ENCODE measurements at regions not wholly inside any gene's neighbourhood (a gene's known extent, or its start where the extent isn't known, plus 50 kb on each side); places are given as distances from the start of the nearest gene placed in this dataset.

DNA sequence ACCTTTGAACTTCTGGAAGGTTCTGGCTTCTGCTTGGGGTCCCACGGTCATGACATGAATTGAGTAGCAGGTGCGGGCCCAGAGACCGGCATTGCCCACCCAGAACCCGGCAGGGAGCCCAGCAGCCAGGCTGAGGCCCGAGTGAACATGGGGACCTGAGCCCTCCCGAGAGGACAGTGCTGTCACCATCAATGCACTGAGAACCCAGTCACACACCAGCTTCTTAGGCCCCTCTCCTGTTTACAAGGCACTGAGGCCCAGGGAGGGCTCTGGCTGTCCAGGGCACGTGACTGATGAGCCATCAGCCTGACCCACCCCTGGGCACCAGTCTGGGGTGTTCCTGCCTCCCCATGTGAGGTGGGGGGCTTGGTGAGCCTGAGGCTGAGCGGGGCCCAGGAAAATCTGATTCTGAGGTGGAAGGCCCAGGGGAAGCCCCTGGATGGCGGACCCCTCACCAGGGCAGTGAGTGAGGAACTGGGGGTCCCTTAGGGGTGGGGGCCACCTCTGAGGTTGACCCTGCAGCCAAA is 60.3 kb upstream of the RNU6ATAC start:
- peaks cover 35% of the 10 kb centered on the region for H3K4me1 Mint-ChIP-seq (ENCODE audit: unreplicated experiment)

GRCh38 chr9:134225186-134225585 is 60.8 kb upstream of the RNU6ATAC start:
- no peak for DNase-seq (ENCODE audit: extremely low spot score, unreplicated experiment)
- Mint-ChIP-seq H3K4me1 (ENCODE audit: unreplicated experiment) (peaks cover 35% of the 10 kb centered on the region), H3K36me3 (ENCODE audit: unreplicated experiment) (no peaks in the 10 kb centered on the region), H3K4me3 (ENCODE audit: unreplicated experiment) (no peak overlapping the region), H3K9me3 (ENCODE audit: unreplicated experiment) (no peaks in the 10 kb centered on the region), H3K27me3 (ENCODE audit: unreplicated experiment) (no peaks in the 10 kb centered on the region), H3K27ac (ENCODE audit: unreplicated experiment) (no peak overlapping the region)
- TF ChIP-seq, protein P1, sequence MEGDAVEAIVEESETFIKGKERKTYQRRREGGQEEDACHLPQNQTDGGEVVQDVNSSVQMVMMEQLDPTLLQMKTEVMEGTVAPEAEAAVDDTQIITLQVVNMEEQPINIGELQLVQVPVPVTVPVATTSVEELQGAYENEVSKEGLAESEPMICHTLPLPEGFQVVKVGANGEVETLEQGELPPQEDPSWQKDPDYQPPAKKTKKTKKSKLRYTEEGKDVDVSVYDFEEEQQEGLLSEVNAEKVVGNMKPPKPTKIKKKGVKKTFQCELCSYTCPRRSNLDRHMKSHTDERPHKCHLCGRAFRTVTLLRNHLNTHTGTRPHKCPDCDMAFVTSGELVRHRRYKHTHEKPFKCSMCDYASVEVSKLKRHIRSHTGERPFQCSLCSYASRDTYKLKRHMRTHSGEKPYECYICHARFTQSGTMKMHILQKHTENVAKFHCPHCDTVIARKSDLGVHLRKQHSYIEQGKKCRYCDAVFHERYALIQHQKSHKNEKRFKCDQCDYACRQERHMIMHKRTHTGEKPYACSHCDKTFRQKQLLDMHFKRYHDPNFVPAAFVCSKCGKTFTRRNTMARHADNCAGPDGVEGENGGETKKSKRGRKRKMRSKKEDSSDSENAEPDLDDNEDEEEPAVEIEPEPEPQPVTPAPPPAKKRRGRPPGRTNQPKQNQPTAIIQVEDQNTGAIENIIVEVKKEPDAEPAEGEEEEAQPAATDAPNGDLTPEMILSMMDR (IDR thresholded peaks at IDR 0.05): no peak

More for the DNA sequence above, 60.3 kb upstream of the RNU6ATAC start:
- Mint-ChIP-seq H3K4me3 (ENCODE audit: unreplicated experiment) (no peak overlapping the region), H3K36me3 (ENCODE audit: unreplicated experiment) (no peaks in the 10 kb centered on the region), H3K27me3 (ENCODE audit: unreplicated experiment) (no peaks in the 10 kb centered on the region), H3K27ac (ENCODE audit: unreplicated experiment) (no peak overlapping the region), H3K9me3 (ENCODE audit: unreplicated experiment) (no peaks in the 10 kb centered on the region)
- no peak for DNase-seq (ENCODE audit: extremely low spot score, unreplicated experiment)
- TF ChIP-seq, protein P1 (IDR thresholded peaks at IDR 0.05): no peak

DNA sequence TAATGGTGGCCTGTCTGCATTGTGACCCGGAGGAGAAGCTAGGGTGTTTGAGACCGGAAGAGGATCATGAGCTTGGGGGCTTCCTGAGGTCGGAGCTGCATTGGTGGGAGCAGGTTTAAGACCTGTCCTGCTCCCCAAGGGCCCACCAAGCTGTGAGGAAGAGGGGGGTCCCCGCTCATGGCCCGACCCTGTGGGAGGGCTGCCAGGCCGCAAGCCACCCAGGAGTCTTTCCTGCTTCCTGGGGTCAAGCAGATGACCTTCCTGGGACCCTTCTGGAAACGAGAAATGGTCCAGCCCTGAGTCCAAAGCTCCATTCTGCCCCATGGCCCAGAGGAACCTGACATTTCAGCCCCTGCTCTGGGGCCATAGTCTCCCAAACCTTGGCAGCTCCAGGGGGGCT is 61.5 kb upstream of the RNU6ATAC start:
- no peaks in the 10 kb centered on the region for H3K36me3 Mint-ChIP-seq (ENCODE audit: unreplicated experiment)
- H3K27ac Mint-ChIP-seq (ENCODE audit: unreplicated experiment): no peak overlapping the region
- no peaks in the 10 kb centered on the region for H3K9me3 Mint-ChIP-seq (ENCODE audit: unreplicated experiment)
- TF ChIP-seq, protein P1 (IDR thresholded peaks at IDR 0.05): no peak
- peaks cover 35% of the 10 kb centered on the region for H3K4me1 Mint-ChIP-seq (ENCODE audit: unreplicated experiment)
- H3K27me3 Mint-ChIP-seq (ENCODE audit: unreplicated experiment): no peaks in the 10 kb centered on the region
- no peak overlapping the region for H3K4me3 Mint-ChIP-seq (ENCODE audit: unreplicated experiment)
- DNase-seq (ENCODE audit: extremely low spot score, unreplicated experiment): no peak

DNA sequence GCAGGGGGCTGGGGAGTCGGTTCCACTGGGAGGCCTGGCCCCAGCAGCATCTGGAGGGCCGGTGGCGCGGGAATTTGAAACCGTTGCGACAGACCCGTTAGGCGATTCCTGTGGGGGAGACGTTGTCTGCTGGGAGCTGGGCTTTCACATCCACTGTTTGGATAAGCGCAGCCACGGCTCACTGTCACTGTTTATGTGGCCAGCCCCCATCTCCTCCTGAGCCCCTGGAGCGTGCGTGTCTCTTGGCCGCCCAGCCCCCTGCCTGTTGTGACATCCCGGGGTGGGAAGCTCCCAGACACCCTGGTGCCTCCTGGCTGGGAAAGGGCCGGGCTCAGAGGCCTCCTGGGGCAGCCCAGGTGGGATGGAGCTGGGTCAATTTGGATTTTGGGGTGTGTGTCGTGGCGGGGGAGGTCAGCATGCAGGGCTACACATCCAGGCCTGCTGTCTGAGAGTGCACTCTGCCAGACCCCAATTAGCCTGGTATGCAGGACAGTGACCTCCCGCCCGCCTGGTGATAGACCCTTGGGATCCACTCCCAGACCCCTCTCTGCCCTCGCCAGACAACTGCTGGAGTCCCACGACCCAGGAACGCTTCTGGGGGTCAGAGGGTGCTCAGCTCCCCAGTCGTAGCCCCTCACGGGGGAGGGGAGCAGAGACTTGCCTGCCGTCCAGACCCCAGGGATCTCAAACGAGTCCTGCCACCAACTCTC is 62.0 kb upstream of the RNU6ATAC start:
- H3K36me3 Mint-ChIP-seq (ENCODE audit: unreplicated experiment): no peaks in the 10 kb centered on the region
- no peak for DNase-seq (ENCODE audit: extremely low spot score, unreplicated experiment)
- TF ChIP-seq, protein P1 (IDR thresholded peaks at IDR 0.05): no peak
- H3K27me3 Mint-ChIP-seq (ENCODE audit: unreplicated experiment): no peaks in the 10 kb centered on the region
- peaks cover 38% of the 10 kb centered on the region for H3K4me1 Mint-ChIP-seq (ENCODE audit: unreplicated experiment)
- H3K9me3 Mint-ChIP-seq (ENCODE audit: unreplicated experiment): no peaks in the 10 kb centered on the region
- H3K27ac Mint-ChIP-seq (ENCODE audit: unreplicated experiment): no peak overlapping the region
- H3K4me3 Mint-ChIP-seq (ENCODE audit: unreplicated experiment): no peak overlapping the region

GRCh38 chr9:134227451-134228411 is 63.4 kb upstream of the RNU6ATAC start:
- Mint-ChIP-seq H3K4me1 (ENCODE audit: unreplicated experiment) (peaks cover 30% of the 10 kb centered on the region), H3K27me3 (ENCODE audit: unreplicated experiment) (no peaks in the 10 kb centered on the region), H3K36me3 (ENCODE audit: unreplicated experiment) (no peaks in the 10 kb centered on the region), H3K9me3 (ENCODE audit: unreplicated experiment) (no peaks in the 10 kb centered on the region), H3K27ac (ENCODE audit: unreplicated experiment) (no peak overlapping the region), H3K4me3 (ENCODE audit: unreplicated experiment) (no peak overlapping the region)
- TF ChIP-seq, protein P1 (IDR thresholded peaks at IDR 0.05): no peak
- DNase-seq (ENCODE audit: extremely low spot score, unreplicated experiment): no peak

Data from osteocyte (in vitro differentiated cells).